OCI-LY7 (cell line): ENCODE measurements at regions not wholly inside any gene's neighbourhood (a gene's known extent, or its start where the extent isn't known, plus 50 kb on each side); places are given as distances from the start of the nearest gene placed in this dataset.

Source experiments
- EZH2phosphoT487 ChIP-seq: fragments of 200-600 bp; sonication (generic); IDR thresholded peaks from 2 replicates; pipeline ENCODE4 v1.6.1; 2018; ENCODE audit warnings: low read depth, borderline replicate concordance, mild to moderate bottlenecking, mixed run types, antibody characterized with exemption, low read length, moderate library complexity, mixed read lengths
- TF ChIP-seq, protein P1 (sequence below): fragments of 200-600 bp; sonication (generic); conservative IDR thresholded peaks from 2 replicates; pipeline ENCODE4 v1.5.1; 2014; ENCODE audit warnings: mild to moderate bottlenecking, antibody characterized with exemption, low read length, moderate library complexity, mixed read lengths

DNA sequence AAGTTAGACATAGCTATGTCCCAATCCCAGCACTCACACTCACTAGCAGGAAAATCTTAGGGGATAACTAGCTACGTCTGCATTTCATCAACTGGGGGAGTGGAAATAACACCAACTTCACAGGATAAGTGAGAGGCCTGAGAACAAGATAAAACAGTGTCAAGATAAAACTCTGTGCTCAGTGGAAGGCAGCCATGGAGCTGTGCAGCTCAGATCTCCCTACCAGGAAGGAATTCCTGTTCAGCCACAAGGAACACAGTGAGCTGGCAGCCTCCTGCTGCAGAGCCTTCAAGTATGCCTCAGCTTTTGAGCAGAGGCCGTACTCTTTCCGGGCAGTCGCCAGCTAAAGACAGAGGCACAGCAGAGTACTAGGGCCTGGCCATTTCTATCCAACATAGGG, 115.8 kb upstream of the TOPAZ1 start:
- TF ChIP-seq, protein P1, sequence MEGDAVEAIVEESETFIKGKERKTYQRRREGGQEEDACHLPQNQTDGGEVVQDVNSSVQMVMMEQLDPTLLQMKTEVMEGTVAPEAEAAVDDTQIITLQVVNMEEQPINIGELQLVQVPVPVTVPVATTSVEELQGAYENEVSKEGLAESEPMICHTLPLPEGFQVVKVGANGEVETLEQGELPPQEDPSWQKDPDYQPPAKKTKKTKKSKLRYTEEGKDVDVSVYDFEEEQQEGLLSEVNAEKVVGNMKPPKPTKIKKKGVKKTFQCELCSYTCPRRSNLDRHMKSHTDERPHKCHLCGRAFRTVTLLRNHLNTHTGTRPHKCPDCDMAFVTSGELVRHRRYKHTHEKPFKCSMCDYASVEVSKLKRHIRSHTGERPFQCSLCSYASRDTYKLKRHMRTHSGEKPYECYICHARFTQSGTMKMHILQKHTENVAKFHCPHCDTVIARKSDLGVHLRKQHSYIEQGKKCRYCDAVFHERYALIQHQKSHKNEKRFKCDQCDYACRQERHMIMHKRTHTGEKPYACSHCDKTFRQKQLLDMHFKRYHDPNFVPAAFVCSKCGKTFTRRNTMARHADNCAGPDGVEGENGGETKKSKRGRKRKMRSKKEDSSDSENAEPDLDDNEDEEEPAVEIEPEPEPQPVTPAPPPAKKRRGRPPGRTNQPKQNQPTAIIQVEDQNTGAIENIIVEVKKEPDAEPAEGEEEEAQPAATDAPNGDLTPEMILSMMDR = no peak
- TF ChIP-seq EZH2phosphoT487 = no peak
